Liver (tissue), 3 donors: ENCODE measurements at regions not wholly inside any gene's neighbourhood (a gene's known extent, or its start where the extent isn't known, plus 50 kb on each side); places are given as distances from the start of the nearest gene placed in this dataset.

Experiments
- GABPA ChIP-seq, 2 donors: IDR thresholded peaks in 1 of 2; conservative IDR thresholded peaks in 1 of 2; 2 replicates each; pipeline ENCODE4 v1.6.1; 2016; ENCODE audit warnings: antibody characterized with exemption in 2 of 2, mild to moderate bottlenecking in 1 of 2, moderate library complexity in 1 of 2
- HNF4G ChIP-seq: IDR thresholded peaks from 2 replicates; pipeline ENCODE4 v1.6.1; 2016; ENCODE audit warnings: antibody characterized with exemption
- RXRA ChIP-seq, 2 donors: IDR thresholded peaks; 2 replicates each; pipeline ENCODE4 v1.6.1; 2017 to 2018; ENCODE audit warnings: antibody characterized with exemption in 2 of 2, mild to moderate bottlenecking in 1 of 2
- SP1 ChIP-seq: IDR thresholded peaks from 2 replicates; pipeline ENCODE4 v1.6.1; 2018; ENCODE audit warnings: antibody characterized with exemption, mild to moderate bottlenecking
- TAF1 ChIP-seq: conservative IDR thresholded peaks from 2 replicates; pipeline ENCODE4 v1.6.1; 2016; ENCODE audit warnings: antibody characterized with exemption, mild to moderate bottlenecking
- TF ChIP-seq, protein P1 (sequence below): fragments of 150-350 bp; IDR thresholded peaks from 2 replicates; pipeline ENCODE4 v1.5.1; 2017; ENCODE audit warnings: improper control_type of control experiment, low read depth, low read length; ENCODE audit not compliant: missing input control
- TF ChIP-seq, protein P2 (sequence below): IDR thresholded peaks from 2 replicates; pipeline ENCODE4 v1.6.1; 2016; ENCODE audit warnings: antibody characterized with exemption, mild to moderate bottlenecking
- donor health status: healthy.
- donor health status: healthy.

DNA sequence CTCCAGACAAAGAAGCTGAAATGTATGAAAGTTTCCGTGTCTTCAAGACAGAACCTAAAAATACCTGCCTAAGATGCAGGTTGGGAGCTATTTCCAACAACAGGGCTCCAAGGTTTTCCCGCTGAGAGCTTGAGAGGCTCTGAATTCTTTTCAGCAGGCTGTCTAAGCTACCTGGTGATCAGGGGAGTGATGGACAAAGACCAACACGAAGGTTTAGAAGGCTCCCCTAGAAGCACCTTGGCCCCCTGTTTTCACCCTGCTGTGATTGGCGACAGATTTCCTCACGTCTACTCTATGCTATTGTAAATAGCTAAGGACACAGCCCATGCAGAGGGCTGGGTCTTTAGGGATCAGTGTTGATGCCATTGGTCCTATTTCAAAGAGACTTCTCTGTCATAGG is 275.2 kb upstream of the SALL1 start:
- TF ChIP-seq TAF1 (no peak), SP1 (no peak), HNF4G (no peak), RXRA (IDR thresholded peaks at IDR 0.05) (no peak), GABPA (IDR thresholded peaks at IDR 0.05 in 1 of 2, conservative IDR thresholded peaks at IDR 0.05 in 1 of 2) (no peak)
- TF ChIP-seq, protein P1, sequence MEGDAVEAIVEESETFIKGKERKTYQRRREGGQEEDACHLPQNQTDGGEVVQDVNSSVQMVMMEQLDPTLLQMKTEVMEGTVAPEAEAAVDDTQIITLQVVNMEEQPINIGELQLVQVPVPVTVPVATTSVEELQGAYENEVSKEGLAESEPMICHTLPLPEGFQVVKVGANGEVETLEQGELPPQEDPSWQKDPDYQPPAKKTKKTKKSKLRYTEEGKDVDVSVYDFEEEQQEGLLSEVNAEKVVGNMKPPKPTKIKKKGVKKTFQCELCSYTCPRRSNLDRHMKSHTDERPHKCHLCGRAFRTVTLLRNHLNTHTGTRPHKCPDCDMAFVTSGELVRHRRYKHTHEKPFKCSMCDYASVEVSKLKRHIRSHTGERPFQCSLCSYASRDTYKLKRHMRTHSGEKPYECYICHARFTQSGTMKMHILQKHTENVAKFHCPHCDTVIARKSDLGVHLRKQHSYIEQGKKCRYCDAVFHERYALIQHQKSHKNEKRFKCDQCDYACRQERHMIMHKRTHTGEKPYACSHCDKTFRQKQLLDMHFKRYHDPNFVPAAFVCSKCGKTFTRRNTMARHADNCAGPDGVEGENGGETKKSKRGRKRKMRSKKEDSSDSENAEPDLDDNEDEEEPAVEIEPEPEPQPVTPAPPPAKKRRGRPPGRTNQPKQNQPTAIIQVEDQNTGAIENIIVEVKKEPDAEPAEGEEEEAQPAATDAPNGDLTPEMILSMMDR: no peak
- TF ChIP-seq, protein P2, sequence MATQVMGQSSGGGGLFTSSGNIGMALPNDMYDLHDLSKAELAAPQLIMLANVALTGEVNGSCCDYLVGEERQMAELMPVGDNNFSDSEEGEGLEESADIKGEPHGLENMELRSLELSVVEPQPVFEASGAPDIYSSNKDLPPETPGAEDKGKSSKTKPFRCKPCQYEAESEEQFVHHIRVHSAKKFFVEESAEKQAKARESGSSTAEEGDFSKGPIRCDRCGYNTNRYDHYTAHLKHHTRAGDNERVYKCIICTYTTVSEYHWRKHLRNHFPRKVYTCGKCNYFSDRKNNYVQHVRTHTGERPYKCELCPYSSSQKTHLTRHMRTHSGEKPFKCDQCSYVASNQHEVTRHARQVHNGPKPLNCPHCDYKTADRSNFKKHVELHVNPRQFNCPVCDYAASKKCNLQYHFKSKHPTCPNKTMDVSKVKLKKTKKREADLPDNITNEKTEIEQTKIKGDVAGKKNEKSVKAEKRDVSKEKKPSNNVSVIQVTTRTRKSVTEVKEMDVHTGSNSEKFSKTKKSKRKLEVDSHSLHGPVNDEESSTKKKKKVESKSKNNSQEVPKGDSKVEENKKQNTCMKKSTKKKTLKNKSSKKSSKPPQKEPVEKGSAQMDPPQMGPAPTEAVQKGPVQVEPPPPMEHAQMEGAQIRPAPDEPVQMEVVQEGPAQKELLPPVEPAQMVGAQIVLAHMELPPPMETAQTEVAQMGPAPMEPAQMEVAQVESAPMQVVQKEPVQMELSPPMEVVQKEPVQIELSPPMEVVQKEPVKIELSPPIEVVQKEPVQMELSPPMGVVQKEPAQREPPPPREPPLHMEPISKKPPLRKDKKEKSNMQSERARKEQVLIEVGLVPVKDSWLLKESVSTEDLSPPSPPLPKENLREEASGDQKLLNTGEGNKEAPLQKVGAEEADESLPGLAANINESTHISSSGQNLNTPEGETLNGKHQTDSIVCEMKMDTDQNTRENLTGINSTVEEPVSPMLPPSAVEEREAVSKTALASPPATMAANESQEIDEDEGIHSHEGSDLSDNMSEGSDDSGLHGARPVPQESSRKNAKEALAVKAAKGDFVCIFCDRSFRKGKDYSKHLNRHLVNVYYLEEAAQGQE: no peak
